ENCODE measurements at regions not wholly inside any gene's neighbourhood (a gene's known extent, or its start where the extent isn't known, plus 50 kb on each side); places are given as distances from the start of the nearest gene placed in this dataset.

DNA sequence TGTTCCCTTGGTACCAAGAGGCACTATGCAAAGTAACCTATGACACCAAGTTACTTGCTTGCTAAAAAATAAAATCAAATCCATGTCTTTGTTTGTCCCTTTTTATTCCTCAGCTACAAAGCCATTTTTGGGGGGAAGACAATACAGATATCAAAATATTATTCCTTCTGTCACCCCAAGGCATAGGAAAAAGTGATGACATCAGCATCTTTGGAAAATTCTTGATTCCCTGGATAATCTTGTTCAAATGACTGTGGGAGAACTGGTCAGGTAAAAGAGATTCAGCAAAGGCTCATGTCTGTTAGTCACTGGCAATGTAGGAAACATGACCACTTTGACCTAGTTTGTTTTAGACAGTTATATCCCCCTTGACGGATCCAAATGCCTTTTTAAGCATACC is 373.1 kb downstream of the MAT2B start:
- TF ChIP-seq, protein P1, sequence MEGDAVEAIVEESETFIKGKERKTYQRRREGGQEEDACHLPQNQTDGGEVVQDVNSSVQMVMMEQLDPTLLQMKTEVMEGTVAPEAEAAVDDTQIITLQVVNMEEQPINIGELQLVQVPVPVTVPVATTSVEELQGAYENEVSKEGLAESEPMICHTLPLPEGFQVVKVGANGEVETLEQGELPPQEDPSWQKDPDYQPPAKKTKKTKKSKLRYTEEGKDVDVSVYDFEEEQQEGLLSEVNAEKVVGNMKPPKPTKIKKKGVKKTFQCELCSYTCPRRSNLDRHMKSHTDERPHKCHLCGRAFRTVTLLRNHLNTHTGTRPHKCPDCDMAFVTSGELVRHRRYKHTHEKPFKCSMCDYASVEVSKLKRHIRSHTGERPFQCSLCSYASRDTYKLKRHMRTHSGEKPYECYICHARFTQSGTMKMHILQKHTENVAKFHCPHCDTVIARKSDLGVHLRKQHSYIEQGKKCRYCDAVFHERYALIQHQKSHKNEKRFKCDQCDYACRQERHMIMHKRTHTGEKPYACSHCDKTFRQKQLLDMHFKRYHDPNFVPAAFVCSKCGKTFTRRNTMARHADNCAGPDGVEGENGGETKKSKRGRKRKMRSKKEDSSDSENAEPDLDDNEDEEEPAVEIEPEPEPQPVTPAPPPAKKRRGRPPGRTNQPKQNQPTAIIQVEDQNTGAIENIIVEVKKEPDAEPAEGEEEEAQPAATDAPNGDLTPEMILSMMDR (IDR thresholded peaks at IDR 0.05; ENCODE audit: control extremely low read depth, extremely low read depth, low read depth, missing control alignments): no peak
- no peak for DNase-seq (ENCODE audit: extremely low spot score)
- CTCF ChIA-PET: interaction anchor here (2.1 kb wide), 1 partner anchor 13 kb away, joined by 7 read pairs; no protein-coding TSS in a partner anchor
- POLR2A ChIA-PET: no interaction called here

DNA sequence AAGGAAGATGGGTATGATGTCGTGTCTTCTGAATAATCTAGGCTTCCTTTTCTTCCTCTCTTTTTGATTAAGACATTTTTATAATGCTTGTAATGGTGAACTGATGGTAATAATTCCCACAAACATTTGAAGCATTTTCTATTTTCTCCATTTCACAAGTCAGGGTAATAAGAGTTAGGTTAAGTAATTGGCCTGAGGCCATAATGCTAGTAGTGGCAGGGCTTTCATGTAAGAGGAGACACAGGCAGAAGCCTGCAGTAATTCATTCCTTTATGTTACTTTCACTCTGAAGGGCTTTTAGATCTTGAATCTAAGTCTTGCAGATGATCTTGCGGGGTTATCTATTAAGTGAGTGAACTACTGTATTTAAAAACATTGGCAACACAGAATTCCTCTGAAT is 374.9 kb downstream of the MAT2B start:
- TF ChIP-seq, protein P1 (IDR thresholded peaks at IDR 0.05; ENCODE audit: control extremely low read depth, extremely low read depth, low read depth, missing control alignments): no peak
- CTCF ChIA-PET: interaction anchor here (1.4 kb wide), 1 partner anchor 9 kb away, joined by 3 read pairs; no protein-coding TSS in a partner anchor
- POLR2A ChIA-PET: no interaction called here
- DNase-seq (ENCODE audit: extremely low spot score): no peak

DNA sequence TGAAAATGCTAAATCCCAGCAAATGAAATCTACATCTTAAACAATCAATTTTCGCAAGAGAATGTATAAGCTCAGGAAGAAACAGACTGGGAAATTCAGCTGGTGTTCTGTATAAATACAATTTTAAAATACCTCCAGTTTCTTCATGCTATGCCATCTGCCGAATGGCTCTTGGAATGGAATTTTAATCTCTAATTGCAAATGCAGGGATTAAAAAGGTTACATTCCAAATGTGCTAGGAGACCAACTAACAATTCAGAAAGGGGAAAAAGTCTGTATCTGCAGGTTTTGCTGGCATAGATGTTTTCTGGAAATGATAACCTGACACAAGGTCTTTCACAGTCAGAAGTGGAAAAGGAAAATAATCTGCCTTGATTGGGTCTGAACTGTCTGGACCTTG is 379.7 kb downstream of the MAT2B start:
- POLR2A ChIA-PET: no interaction called here
- CTCF ChIA-PET: no interaction called here
- no peak for DNase-seq (ENCODE audit: extremely low spot score)
- TF ChIP-seq, protein P1 (IDR thresholded peaks at IDR 0.05; ENCODE audit: control extremely low read depth, extremely low read depth, low read depth, missing control alignments): no peak

DNA sequence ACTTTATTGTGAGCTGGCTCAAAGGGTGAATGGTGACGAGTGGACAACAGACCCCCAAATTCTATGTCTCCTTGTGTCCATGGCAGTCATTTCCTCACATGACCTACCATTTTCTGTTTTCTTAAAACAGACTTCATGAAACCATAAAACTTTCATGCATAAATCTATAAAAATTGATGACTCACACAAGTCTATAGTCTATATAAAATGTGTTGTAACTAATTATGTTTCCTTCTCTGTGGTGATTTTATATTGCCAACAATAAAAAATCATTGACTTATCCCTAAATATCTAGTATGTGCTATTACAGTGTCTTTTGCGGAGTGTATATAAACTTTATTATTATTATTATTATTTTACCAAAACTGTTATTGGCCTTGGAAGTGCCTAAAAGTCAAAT is 382.4 kb downstream of the MAT2B start:
- TF ChIP-seq, protein P1 (IDR thresholded peaks at IDR 0.05; ENCODE audit: control extremely low read depth, extremely low read depth, low read depth, missing control alignments): no peak
- CTCF ChIA-PET: no interaction called here
- DNase-seq (ENCODE audit: extremely low spot score): no peak
- POLR2A ChIA-PET: no interaction called here

DNA sequence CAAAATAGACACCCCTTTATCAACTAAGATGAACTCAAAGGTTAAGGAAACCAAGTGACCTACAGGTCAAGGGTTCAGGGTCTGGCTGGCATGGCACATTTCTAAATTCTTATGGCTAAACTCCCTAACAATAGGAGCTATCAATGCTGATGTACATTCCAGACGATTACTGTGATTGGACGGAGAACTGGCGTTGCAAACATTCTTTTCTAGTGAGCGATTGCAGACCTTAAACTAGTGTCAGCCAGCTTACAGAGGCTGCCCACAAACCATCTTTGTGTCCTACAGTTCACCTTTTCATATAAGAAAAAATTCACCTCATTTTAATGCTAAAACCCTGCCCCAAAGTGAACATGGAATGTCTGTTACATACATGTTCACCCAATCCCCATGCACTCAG is 382.9 kb downstream of the MAT2B start:
- DNase-seq (ENCODE audit: extremely low spot score): no peak
- ChIA-PET POLR2A (no interaction called here), CTCF (interaction anchor here (1.1 to 1.6 kb wide), 2 partner anchors 9 to 10 kb away, joined by 3 to 7 read pairs; no protein-coding TSS in a partner anchor)
- TF ChIP-seq, protein P1 (IDR thresholded peaks at IDR 0.05; ENCODE audit: control extremely low read depth, extremely low read depth, low read depth, missing control alignments): no peak

DNA sequence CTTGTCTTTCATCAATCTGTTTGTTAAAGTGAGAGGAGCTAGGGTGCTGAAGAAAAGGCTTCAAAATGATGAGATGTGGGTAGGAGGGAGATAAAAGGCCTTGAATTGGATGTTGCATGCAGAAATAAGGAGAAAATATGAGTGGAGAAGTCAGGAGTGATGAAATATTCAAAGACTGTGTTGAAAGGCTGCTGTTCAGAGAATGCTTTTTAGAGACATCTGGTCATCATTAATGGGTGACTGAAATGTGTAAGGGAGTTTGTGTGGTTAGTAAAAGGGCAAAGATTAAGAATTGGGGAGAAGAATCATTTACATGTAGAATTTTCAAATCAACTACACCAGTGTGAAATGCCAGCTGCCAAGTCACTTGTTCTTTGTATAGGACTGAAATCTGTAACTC is 383.9 kb downstream of the MAT2B start:
- POLR2A ChIA-PET: no interaction called here
- no peak for DNase-seq (ENCODE audit: extremely low spot score)
- CTCF ChIA-PET: interaction anchor here (1.0 to 1.6 kb wide), 3 partner anchors 8 to 9 kb away, joined by 3 to 7 read pairs (median 3); no protein-coding TSS in a partner anchor

More for the DNA sequence above, 383.9 kb downstream of the MAT2B start:
- TF ChIP-seq, protein P1 (IDR thresholded peaks at IDR 0.05; ENCODE audit: control extremely low read depth, extremely low read depth, low read depth, missing control alignments): no peak

Measured in GM10248 (cell line).